Progenitor cell of endocrine pancreas (in vitro differentiated cells): ENCODE measurements at regions not wholly inside any gene's neighbourhood (a gene's known extent, or its start where the extent isn't known, plus 50 kb on each side); places are given as distances from the start of the nearest gene placed in this dataset.
A peak's percentile ranks its signal among the peaks of the same experiment; 100 is the strongest.

Experiments used
- DNase-seq: peaks from one replicate; pipeline ENCODE4 v3.0.0; 2021; ENCODE audit warnings: low spot score; ENCODE audit not compliant: unreplicated experiment
- H3K27ac Mint-ChIP-seq: 2 replicates; pipeline ENCODE4 v1.8.0; 2021; ENCODE audit warnings: mild to moderate bottlenecking, moderate library complexity, mixed read lengths
- H3K27me3 Mint-ChIP-seq: 2 replicates; pipeline ENCODE4 v1.8.0; 2021; ENCODE audit warnings: mixed read lengths
- H3K36me3 Mint-ChIP-seq: 2 replicates; pipeline ENCODE4 v1.8.0; 2022; ENCODE audit warnings: mixed read lengths; ENCODE audit not compliant: insufficient read depth
- H3K4me1 Mint-ChIP-seq: 2 replicates; pipeline ENCODE4 v1.8.0; 2021; ENCODE audit warnings: low read depth, mixed read lengths
- H3K4me3 Mint-ChIP-seq: 2 replicates; pipeline ENCODE4 v1.8.0; 2021; ENCODE audit warnings: low read depth, mild to moderate bottlenecking, moderate library complexity, mixed read lengths
- H3K9me3 Mint-ChIP-seq: 2 replicates; pipeline ENCODE4 v1.8.0; 2021; ENCODE audit warnings: low read depth, mixed read lengths
- TF ChIP-seq, protein P1 (sequence below): fragments of 200-600 bp; sonication (generic); IDR thresholded peaks from one replicate; pipeline ENCODE4 v1.5.0; 2021; ENCODE audit warnings: antibody characterized with exemption, mild to moderate bottlenecking; ENCODE audit not compliant: unreplicated experiment

DNA sequence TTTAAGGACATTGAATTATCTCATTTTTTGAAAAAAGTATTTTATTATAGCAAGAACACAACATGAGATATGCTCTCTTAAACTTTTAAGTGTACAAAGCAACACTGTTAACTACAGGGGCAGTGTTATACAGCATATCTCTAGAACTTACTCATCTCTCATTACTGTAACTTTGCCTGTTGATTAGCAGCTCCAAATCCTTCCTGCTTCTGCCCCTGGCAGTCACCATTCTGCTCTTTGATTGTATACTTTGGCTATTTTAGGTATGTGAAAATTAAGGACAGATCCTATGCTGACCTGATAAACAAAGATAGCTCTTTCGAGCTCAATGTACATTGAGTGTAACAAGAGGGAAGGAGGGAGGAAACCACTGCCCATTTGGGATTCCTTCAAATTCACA is 1349.8 kb upstream of the GJE1 start:
- no peaks in the 10 kb centered on the region for H3K36me3 Mint-ChIP-seq

DNA sequence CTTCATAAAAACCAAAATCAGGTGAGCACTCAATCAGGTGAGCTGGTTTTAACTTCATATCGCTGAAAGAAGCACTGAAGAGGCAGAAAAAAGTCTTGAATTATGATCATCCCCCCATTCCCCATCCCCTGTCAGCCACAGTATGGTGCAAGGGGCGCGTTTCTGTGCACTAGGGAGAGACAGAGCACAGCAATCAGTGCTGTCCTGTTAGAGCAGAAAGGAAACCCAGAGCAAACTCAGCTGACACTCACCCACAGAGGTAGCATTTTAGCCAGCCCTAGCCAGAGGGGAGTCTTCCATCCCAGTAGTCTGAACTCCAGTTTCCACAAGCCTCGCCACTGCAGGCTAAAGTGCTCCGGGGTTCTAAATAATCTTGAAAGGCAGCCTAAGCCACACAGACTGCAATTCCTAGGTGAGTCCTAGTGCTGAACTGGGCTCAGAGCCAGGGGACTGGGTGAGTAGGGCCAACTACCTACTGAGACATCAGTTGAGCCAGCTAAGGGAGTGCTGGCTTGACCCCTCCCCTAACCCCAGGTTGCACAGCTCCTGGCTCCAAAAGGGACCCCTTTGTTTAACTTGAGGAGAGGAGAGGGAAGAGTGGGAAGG is 1352.6 kb upstream of the GJE1 start:
- TF ChIP-seq, protein P1, sequence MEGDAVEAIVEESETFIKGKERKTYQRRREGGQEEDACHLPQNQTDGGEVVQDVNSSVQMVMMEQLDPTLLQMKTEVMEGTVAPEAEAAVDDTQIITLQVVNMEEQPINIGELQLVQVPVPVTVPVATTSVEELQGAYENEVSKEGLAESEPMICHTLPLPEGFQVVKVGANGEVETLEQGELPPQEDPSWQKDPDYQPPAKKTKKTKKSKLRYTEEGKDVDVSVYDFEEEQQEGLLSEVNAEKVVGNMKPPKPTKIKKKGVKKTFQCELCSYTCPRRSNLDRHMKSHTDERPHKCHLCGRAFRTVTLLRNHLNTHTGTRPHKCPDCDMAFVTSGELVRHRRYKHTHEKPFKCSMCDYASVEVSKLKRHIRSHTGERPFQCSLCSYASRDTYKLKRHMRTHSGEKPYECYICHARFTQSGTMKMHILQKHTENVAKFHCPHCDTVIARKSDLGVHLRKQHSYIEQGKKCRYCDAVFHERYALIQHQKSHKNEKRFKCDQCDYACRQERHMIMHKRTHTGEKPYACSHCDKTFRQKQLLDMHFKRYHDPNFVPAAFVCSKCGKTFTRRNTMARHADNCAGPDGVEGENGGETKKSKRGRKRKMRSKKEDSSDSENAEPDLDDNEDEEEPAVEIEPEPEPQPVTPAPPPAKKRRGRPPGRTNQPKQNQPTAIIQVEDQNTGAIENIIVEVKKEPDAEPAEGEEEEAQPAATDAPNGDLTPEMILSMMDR = no peak
- no peaks in the 10 kb centered on the region for H3K27me3 Mint-ChIP-seq
- H3K27ac Mint-ChIP-seq = no peak overlapping the region
- DNase-seq = no peak
- H3K36me3 Mint-ChIP-seq = no peaks in the 10 kb centered on the region
- no peaks in the 10 kb centered on the region for H3K9me3 Mint-ChIP-seq
- no peaks in the 10 kb centered on the region for H3K4me1 Mint-ChIP-seq
- no peak overlapping the region for H3K4me3 Mint-ChIP-seq

More for the DNA sequence above, 1349.8 kb upstream of the GJE1 start:
- Mint-ChIP-seq H3K4me3 (no peak overlapping the region), H3K27ac (no peak overlapping the region), H3K27me3 (no peaks in the 10 kb centered on the region), H3K4me1 (no peaks in the 10 kb centered on the region), H3K9me3 (no peaks in the 10 kb centered on the region)
- TF ChIP-seq, protein P1 = no peak
- no peak for DNase-seq

DNA sequence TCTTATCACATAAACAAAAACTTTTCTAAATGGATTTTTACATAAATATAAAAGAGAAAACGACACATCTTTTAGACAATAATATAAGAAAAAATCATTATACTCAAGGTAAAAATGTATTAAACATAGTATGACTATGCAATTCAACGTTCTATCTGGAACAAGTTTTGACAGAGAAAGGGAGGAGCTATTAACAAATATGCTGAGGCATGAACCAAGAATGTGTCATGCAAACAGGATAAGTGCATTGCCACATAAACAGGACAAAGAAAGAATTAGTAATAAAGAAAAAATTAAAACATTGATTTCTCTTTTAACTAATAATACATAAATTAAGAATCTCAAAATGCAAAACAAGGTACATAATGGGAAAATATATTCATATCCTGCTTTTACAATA is 1353.4 kb upstream of the GJE1 start:
- Mint-ChIP-seq H3K4me1 (no peaks in the 10 kb centered on the region), H3K9me3 (no peaks in the 10 kb centered on the region), H3K4me3 (no peak overlapping the region), H3K27ac (no peak overlapping the region), H3K27me3 (no peaks in the 10 kb centered on the region), H3K36me3 (no peaks in the 10 kb centered on the region)
- no peak for DNase-seq
- TF ChIP-seq, protein P1 = no peak

DNA sequence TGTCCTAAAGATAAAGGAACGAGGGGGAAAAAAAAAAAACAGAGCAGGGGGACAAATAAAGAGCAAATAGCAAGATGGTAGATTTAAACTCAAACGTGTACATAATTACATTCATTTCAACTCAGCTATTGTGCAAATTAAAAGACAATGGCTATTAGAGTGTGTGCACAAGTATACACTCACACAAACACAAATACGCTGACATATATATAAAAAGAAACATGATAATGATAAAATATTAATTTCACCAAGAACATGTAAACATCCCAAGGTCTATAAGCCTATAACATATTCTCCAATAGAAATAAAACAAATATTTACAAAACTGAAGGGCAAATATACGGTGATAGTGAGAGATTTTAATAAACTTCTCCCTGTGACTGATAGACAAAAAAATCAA is 1354.9 kb upstream of the GJE1 start:
- H3K27me3 Mint-ChIP-seq = no peaks in the 10 kb centered on the region
- no peaks in the 10 kb centered on the region for H3K9me3 Mint-ChIP-seq
- no peaks in the 10 kb centered on the region for H3K4me1 Mint-ChIP-seq
- H3K36me3 Mint-ChIP-seq = no peaks in the 10 kb centered on the region
- no peak overlapping the region for H3K4me3 Mint-ChIP-seq
- TF ChIP-seq, protein P1 = no peak
- peak overlapping the region; percentile 17 for H3K27ac Mint-ChIP-seq
- no peak for DNase-seq

GRCh38 chr6:140775061-140775460 is 1357.7 kb upstream of the GJE1 start:
- Mint-ChIP-seq H3K36me3 (no peaks in the 10 kb centered on the region), H3K4me1 (no peaks in the 10 kb centered on the region), H3K9me3 (no peaks in the 10 kb centered on the region), H3K4me3 (no peak overlapping the region), H3K27ac (no peak overlapping the region), H3K27me3 (no peaks in the 10 kb centered on the region)
- no peak for DNase-seq
- TF ChIP-seq, protein P1 = no peak
